HEK293 (cell line): ENCODE measurements at regions not wholly inside any gene's neighbourhood (a gene's known extent, or its start where the extent isn't known, plus 50 kb on each side); places are given as distances from the start of the nearest gene placed in this dataset.

Experiments
- CTCF ChIA-PET: fragments of 350-600 bp; formaldehyde crosslinking; extraction: SDS; loops from one replicate; lab custom pipeline; 2021; ENCODE audit warnings: antibody characterized with exemption; lab: Yijun Ruan, JAX
- POLR2A ChIA-PET: fragments of 300-600 bp; formaldehyde crosslinking; extraction: SDS; loops from one replicate; lab custom pipeline; 2020; ENCODE audit warnings: antibody characterized with exemption, inconsistent platforms; lab: Yijun Ruan, JAX
- H3K27ac ChIP-seq: fragments of 200-500 bp; sonication (Bioruptor generic); 2 replicates; pipeline ENCODE4 v1.5.1; 2014; ENCODE audit warnings: low read depth, low read length, control low read depth, inconsistent platforms; ENCODE audit errors: extremely low read depth
- H3K36me3 ChIP-seq, 2 experiments: fragments of 200-500 bp in 1 of 2; sonication (Bioruptor generic) in 1 of 2; 1 replicate in 1 of 2; 2 replicates in 1 of 2; pipeline ENCODE4 v1.5.1; 2014 to 2017; ENCODE audit warnings: inconsistent platforms in 2 of 2, low read length in 2 of 2; ENCODE audit not compliant: control insufficient read depth in 2 of 2, insufficient read depth in 1 of 2
- H3K4me1 ChIP-seq: fragments of 200-500 bp; sonication (Bioruptor generic); 2 replicates; pipeline ENCODE4 v1.5.1; 2014; ENCODE audit warnings: mild to moderate bottlenecking, low read length, inconsistent platforms; ENCODE audit not compliant: control insufficient read depth, insufficient read depth
- H3K4me3 ChIP-seq: 2 replicates; pipeline ENCODE4 v1.5.1; 2011; ENCODE audit warnings: low read depth, mild to moderate bottlenecking, control low read depth, low read length, moderate library complexity
- H3K9me3 ChIP-seq: fragments of 200-500 bp; sonication (Bioruptor generic); 2 replicates; pipeline ENCODE4 v1.5.1; 2014; ENCODE audit warnings: low read depth, low read length, inconsistent platforms; ENCODE audit not compliant: control insufficient read depth, insufficient read depth
- HOXC10 ChIP-seq: sonication (generic); formaldehyde crosslinking; IDR thresholded peaks from 2 replicates; pipeline ENCODE4 v1.8.1; 2023; ENCODE audit warnings: mild to moderate bottlenecking, missing genetic modification reagents
- MEIS1 ChIP-seq: sonication (generic); formaldehyde crosslinking; IDR thresholded peaks from 2 replicates; pipeline ENCODE4 v1.8.1; 2022; ENCODE audit warnings: missing genetic modification reagents, mild to moderate bottlenecking, borderline replicate concordance
- OSR2 ChIP-seq: fragments of 450-650 bp; formaldehyde crosslinking; IDR thresholded peaks from 2 replicates; pipeline ENCODE4 v1.5.1; 2016; ENCODE audit warnings: missing biosample characterization, missing genetic modification characterization
- PRDM1 ChIP-seq: fragments of 450-650 bp; formaldehyde crosslinking; IDR thresholded peaks from 2 replicates; pipeline ENCODE4; 2016; ENCODE audit warnings: missing biosample characterization, missing genetic modification characterization
- RBAK ChIP-seq: fragments of 450-650 bp; formaldehyde crosslinking; IDR thresholded peaks from 2 replicates; pipeline ENCODE4 v1.5.1; 2016; ENCODE audit warnings: missing biosample characterization, missing genetic modification characterization
- SP7 ChIP-seq: fragments of 450-650 bp; formaldehyde crosslinking; IDR thresholded peaks from 2 replicates; pipeline ENCODE4 v1.5.1; 2016; ENCODE audit warnings: missing biosample characterization, missing genetic modification characterization
- WT1 ChIP-seq: fragments of 450-650 bp; formaldehyde crosslinking; IDR thresholded peaks from 2 replicates; pipeline ENCODE4 v1.5.1; 2016; ENCODE audit warnings: missing biosample characterization, missing genetic modification characterization
- ZFP69B ChIP-seq: fragments of 450-650 bp; formaldehyde crosslinking; IDR thresholded peaks from 2 replicates; pipeline ENCODE4 v1.5.1; 2016; ENCODE audit warnings: missing biosample characterization, missing genetic modification characterization
- ZNF133 ChIP-seq: fragments of 450-650 bp; formaldehyde crosslinking; IDR thresholded peaks from 2 replicates; pipeline ENCODE4 v1.5.1; 2016; ENCODE audit warnings: missing biosample characterization, missing genetic modification characterization
- ZNF169 ChIP-seq: fragments of 450-650 bp; formaldehyde crosslinking; IDR thresholded peaks from 2 replicates; pipeline ENCODE4 v1.5.1; 2016; ENCODE audit warnings: missing biosample characterization, missing genetic modification characterization
- ZNF2 ChIP-seq: fragments of 450-650 bp; formaldehyde crosslinking; IDR thresholded peaks from 2 replicates; pipeline ENCODE4 v1.5.1; 2016; ENCODE audit warnings: missing biosample characterization, missing genetic modification characterization
- ZNF248 ChIP-seq: fragments of 450-650 bp; formaldehyde crosslinking; IDR thresholded peaks from 2 replicates; pipeline ENCODE4 v1.5.1; 2017; ENCODE audit warnings: missing biosample characterization, missing genetic modification characterization
- ZNF521 ChIP-seq: fragments of 450-650 bp; formaldehyde crosslinking; IDR thresholded peaks from 2 replicates; pipeline ENCODE4 v1.5.1; 2017; ENCODE audit warnings: missing biosample characterization, mild to moderate bottlenecking, missing genetic modification characterization
- ZNF529 ChIP-seq: fragments of 450-650 bp; formaldehyde crosslinking; IDR thresholded peaks from 2 replicates; pipeline ENCODE4 v1.5.1; 2017; ENCODE audit warnings: missing genetic modification characterization, missing biosample characterization; ENCODE audit not compliant: insufficient replicate concordance
- ZNF561 ChIP-seq: fragments of 450-650 bp; IDR thresholded peaks from 2 replicates; pipeline ENCODE4 v1.5.1; 2018; ENCODE audit warnings: missing biosample characterization, missing genetic modification characterization, borderline replicate concordance
- ZNF658 ChIP-seq: fragments of 450-650 bp; formaldehyde crosslinking; IDR thresholded peaks from 2 replicates; pipeline ENCODE4; 2016; ENCODE audit warnings: missing biosample characterization, missing genetic modification characterization
- ZNF701 ChIP-seq: fragments of 450-650 bp; formaldehyde crosslinking; IDR thresholded peaks from 2 replicates; pipeline ENCODE4 v1.5.1; 2016; ENCODE audit warnings: missing biosample characterization, missing genetic modification characterization
- ZNF747 ChIP-seq: fragments of 450-650 bp; formaldehyde crosslinking; IDR thresholded peaks from 2 replicates; pipeline ENCODE4 v1.5.1; 2016; ENCODE audit warnings: missing biosample characterization, missing genetic modification characterization
- ZSCAN16 ChIP-seq: fragments of 450-650 bp; formaldehyde crosslinking; IDR thresholded peaks from 2 replicates; pipeline ENCODE4 v1.5.1; 2016; ENCODE audit warnings: missing biosample characterization, missing genetic modification characterization
- ZXDB ChIP-seq: fragments of 450-650 bp; formaldehyde crosslinking; IDR thresholded peaks from 2 replicates; pipeline ENCODE4 v1.5.1; 2016; ENCODE audit warnings: missing biosample characterization, missing genetic modification characterization
- TF ChIP-seq, protein P1 (sequence below): fragments of 450-650 bp; formaldehyde crosslinking; IDR thresholded peaks from 2 replicates; pipeline ENCODE4 v1.5.1; 2016; ENCODE audit warnings: missing biosample characterization, missing genetic modification characterization
- TF ChIP-seq, protein P2 (sequence below): fragments of 450-650 bp; formaldehyde crosslinking; IDR thresholded peaks from 2 replicates; pipeline ENCODE4 v1.5.1; 2016; ENCODE audit warnings: missing biosample characterization, missing genetic modification characterization
- TF ChIP-seq, protein P3 (sequence below): fragments of 450-650 bp; formaldehyde crosslinking; IDR thresholded peaks from 2 replicates; pipeline ENCODE4 v1.5.1; 2016; ENCODE audit warnings: missing biosample characterization, missing genetic modification characterization
- TF ChIP-seq, protein P4 (sequence below): fragments of 450-650 bp; formaldehyde crosslinking; IDR thresholded peaks from 2 replicates; pipeline ENCODE4 v1.5.1; 2016; ENCODE audit warnings: missing biosample characterization, missing genetic modification characterization
- TF ChIP-seq, protein P5 (sequence below): fragments of 450-650 bp; formaldehyde crosslinking; IDR thresholded peaks from 2 replicates; pipeline ENCODE4 v1.5.1; 2016; ENCODE audit warnings: missing biosample characterization, missing genetic modification characterization

DNA sequence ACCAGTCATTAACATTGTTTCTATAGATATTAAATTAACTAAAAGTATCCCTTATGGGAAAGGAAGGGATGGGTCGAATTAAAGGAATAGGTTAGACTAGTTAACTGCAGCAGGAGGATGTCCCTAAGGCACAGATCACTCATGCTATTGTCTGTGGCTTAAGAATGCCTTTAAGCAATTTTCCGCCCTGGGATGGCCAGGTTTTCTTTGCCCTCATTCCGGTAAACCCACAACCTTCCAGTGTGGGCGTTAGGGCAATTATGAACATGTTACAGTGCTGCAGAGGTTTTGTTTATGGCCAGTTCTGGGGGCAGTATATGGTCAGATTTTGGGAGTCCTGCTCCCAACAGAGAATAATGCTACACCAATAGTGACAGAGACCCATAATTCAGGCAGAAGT lies 139.3 kb upstream of the CDK13 start (continued):
- TF ChIP-seq, protein P1, sequence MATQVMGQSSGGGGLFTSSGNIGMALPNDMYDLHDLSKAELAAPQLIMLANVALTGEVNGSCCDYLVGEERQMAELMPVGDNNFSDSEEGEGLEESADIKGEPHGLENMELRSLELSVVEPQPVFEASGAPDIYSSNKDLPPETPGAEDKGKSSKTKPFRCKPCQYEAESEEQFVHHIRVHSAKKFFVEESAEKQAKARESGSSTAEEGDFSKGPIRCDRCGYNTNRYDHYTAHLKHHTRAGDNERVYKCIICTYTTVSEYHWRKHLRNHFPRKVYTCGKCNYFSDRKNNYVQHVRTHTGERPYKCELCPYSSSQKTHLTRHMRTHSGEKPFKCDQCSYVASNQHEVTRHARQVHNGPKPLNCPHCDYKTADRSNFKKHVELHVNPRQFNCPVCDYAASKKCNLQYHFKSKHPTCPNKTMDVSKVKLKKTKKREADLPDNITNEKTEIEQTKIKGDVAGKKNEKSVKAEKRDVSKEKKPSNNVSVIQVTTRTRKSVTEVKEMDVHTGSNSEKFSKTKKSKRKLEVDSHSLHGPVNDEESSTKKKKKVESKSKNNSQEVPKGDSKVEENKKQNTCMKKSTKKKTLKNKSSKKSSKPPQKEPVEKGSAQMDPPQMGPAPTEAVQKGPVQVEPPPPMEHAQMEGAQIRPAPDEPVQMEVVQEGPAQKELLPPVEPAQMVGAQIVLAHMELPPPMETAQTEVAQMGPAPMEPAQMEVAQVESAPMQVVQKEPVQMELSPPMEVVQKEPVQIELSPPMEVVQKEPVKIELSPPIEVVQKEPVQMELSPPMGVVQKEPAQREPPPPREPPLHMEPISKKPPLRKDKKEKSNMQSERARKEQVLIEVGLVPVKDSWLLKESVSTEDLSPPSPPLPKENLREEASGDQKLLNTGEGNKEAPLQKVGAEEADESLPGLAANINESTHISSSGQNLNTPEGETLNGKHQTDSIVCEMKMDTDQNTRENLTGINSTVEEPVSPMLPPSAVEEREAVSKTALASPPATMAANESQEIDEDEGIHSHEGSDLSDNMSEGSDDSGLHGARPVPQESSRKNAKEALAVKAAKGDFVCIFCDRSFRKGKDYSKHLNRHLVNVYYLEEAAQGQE (tag by site-specific recombination), result no peak
- TF ChIP-seq ZNF521 (tag by site-specific recombination), result no peak
- TF ChIP-seq ZNF2, result no peak
- no peak for TF ChIP-seq SP7 (tag by site-specific recombination)
- TF ChIP-seq ZSCAN16 (tag by site-specific recombination), result no peak

GRCh38 chr7:39811161-39811614 lies 138.9 kb upstream of the CDK13 start:
- POLR2A ChIA-PET, result no interaction called here
- Histone ChIP-seq H3K36me3 (no peaks in the 10 kb centered on the region), H3K4me1 (peaks cover 16% of the 10 kb centered on the region), H3K9me3 (no peaks in the 10 kb centered on the region), H3K4me3 (no peak overlapping the region), H3K27ac (peak overlapping the region; percentile 29; the same call in 1 of the 2 replicates)
- CTCF ChIA-PET, result interaction anchor here (0.7 to 1.3 kb wide), 2 partner anchors 9 to 21 kb away, joined by 3 to 4 read pairs; no protein-coding TSS in a partner anchor
- TF ChIP-seq, protein P2, sequence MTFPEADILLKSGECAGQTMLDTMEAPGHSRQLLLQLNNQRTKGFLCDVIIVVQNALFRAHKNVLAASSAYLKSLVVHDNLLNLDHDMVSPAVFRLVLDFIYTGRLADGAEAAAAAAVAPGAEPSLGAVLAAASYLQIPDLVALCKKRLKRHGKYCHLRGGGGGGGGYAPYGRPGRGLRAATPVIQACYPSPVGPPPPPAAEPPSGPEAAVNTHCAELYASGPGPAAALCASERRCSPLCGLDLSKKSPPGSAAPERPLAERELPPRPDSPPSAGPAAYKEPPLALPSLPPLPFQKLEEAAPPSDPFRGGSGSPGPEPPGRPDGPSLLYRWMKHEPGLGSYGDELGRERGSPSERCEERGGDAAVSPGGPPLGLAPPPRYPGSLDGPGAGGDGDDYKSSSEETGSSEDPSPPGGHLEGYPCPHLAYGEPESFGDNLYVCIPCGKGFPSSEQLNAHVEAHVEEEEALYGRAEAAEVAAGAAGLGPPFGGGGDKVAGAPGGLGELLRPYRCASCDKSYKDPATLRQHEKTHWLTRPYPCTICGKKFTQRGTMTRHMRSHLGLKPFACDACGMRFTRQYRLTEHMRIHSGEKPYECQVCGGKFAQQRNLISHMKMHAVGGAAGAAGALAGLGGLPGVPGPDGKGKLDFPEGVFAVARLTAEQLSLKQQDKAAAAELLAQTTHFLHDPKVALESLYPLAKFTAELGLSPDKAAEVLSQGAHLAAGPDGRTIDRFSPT, result no peak
- TF ChIP-seq ZNF529 (tag by site-specific recombination), result no peak
- no peak for TF ChIP-seq ZNF747
- TF ChIP-seq, protein P3, sequence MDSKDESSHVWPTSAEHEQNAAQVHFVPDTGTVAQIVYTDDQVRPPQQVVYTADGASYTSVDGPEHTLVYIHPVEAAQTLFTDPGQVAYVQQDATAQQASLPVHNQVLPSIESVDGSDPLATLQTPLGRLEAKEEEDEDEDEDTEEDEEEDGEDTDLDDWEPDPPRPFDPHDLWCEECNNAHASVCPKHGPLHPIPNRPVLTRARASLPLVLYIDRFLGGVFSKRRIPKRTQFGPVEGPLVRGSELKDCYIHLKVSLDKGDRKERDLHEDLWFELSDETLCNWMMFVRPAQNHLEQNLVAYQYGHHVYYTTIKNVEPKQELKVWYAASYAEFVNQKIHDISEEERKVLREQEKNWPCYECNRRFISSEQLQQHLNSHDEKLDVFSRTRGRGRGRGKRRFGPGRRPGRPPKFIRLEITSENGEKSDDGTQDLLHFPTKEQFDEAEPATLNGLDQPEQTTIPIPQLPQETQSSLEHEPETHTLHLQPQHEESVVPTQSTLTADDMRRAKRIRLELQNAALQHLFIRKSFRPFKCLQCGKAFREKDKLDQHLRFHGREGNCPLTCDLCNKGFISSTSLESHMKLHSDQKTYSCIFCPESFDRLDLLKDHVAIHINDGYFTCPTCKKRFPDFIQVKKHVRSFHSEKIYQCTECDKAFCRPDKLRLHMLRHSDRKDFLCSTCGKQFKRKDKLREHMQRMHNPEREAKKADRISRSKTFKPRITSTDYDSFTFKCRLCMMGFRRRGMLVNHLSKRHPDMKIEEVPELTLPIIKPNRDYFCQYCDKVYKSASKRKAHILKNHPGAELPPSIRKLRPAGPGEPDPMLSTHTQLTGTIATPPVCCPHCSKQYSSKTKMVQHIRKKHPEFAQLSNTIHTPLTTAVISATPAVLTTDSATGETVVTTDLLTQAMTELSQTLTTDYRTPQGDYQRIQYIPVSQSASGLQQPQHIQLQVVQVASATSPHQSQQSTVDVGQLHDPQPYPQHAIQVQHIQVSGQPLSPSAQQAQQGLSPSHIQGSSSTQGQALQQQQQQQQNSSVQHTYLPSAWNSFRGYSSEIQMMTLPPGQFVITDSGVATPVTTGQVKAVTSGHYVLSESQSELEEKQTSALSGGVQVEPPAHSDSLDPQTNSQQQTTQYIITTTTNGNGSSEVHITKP, result peak; percentile 53; the same call in 1 of the 2 replicates
- no peak for TF ChIP-seq ZNF133 (tag by site-specific recombination)
- no peak for TF ChIP-seq ZFP69B (tag by site-specific recombination)
- TF ChIP-seq ZNF169 (tag by site-specific recombination), result no peak
- TF ChIP-seq, protein P4, sequence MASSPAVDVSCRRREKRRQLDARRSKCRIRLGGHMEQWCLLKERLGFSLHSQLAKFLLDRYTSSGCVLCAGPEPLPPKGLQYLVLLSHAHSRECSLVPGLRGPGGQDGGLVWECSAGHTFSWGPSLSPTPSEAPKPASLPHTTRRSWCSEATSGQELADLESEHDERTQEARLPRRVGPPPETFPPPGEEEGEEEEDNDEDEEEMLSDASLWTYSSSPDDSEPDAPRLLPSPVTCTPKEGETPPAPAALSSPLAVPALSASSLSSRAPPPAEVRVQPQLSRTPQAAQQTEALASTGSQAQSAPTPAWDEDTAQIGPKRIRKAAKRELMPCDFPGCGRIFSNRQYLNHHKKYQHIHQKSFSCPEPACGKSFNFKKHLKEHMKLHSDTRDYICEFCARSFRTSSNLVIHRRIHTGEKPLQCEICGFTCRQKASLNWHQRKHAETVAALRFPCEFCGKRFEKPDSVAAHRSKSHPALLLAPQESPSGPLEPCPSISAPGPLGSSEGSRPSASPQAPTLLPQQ (tag by site-specific recombination), result no peak
- TF ChIP-seq ZXDB (tag by site-specific recombination), result no peak
- peak; percentile 73 for TF ChIP-seq OSR2 (tag by site-specific recombination)
- no peak for TF ChIP-seq ZNF658
- TF ChIP-seq ZNF248 (tag by site-specific recombination), result no peak
- TF ChIP-seq HOXC10 (CRISPR knock-in tag), result no peak
- peak; percentile 74 for TF ChIP-seq WT1 (tag by site-specific recombination)
- TF ChIP-seq, protein P5, sequence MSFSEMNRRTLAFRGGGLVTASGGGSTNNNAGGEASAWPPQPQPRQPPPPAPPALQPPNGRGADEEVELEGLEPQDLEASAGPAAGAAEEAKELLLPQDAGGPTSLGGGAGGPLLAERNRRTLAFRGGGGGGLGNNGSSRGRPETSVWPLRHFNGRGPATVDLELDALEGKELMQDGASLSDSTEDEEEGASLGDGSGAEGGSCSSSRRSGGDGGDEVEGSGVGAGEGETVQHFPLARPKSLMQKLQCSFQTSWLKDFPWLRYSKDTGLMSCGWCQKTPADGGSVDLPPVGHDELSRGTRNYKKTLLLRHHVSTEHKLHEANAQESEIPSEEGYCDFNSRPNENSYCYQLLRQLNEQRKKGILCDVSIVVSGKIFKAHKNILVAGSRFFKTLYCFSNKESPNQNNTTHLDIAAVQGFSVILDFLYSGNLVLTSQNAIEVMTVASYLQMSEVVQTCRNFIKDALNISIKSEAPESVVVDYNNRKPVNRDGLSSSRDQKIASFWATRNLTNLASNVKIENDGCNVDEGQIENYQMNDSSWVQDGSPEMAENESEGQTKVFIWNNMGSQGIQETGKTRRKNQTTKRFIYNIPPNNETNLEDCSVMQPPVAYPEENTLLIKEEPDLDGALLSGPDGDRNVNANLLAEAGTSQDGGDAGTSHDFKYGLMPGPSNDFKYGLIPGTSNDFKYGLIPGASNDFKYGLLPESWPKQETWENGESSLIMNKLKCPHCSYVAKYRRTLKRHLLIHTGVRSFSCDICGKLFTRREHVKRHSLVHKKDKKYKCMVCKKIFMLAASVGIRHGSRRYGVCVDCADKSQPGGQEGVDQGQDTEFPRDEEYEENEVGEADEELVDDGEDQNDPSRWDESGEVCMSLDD (tag by site-specific recombination), result no peak
- no peak for TF ChIP-seq ZNF701
- no peak for TF ChIP-seq ZNF561
- no peak for TF ChIP-seq PRDM1 (tag by site-specific recombination)
- TF ChIP-seq RBAK (tag by site-specific recombination), result no peak
- TF ChIP-seq MEIS1 (CRISPR knock-in tag), result peak; percentile 97
